OCI-LY7 (cell line): ENCODE measurements at regions not wholly inside any gene's neighbourhood (a gene's known extent, or its start where the extent isn't known, plus 50 kb on each side); places are given as distances from the start of the nearest gene placed in this dataset.

Experiments
- EZH2phosphoT487 ChIP-seq: fragments of 200-600 bp; sonication (generic); IDR thresholded peaks from 2 replicates; pipeline ENCODE4 v1.6.1; 2018; ENCODE audit warnings: low read depth, borderline replicate concordance, mild to moderate bottlenecking, mixed run types, antibody characterized with exemption, low read length, moderate library complexity, mixed read lengths
- TF ChIP-seq, protein P1 (sequence below): fragments of 200-600 bp; sonication (generic); conservative IDR thresholded peaks from 2 replicates; pipeline ENCODE4 v1.5.1; 2014; ENCODE audit warnings: mild to moderate bottlenecking, antibody characterized with exemption, low read length, moderate library complexity, mixed read lengths

- TF ChIP-seq, protein P1, sequence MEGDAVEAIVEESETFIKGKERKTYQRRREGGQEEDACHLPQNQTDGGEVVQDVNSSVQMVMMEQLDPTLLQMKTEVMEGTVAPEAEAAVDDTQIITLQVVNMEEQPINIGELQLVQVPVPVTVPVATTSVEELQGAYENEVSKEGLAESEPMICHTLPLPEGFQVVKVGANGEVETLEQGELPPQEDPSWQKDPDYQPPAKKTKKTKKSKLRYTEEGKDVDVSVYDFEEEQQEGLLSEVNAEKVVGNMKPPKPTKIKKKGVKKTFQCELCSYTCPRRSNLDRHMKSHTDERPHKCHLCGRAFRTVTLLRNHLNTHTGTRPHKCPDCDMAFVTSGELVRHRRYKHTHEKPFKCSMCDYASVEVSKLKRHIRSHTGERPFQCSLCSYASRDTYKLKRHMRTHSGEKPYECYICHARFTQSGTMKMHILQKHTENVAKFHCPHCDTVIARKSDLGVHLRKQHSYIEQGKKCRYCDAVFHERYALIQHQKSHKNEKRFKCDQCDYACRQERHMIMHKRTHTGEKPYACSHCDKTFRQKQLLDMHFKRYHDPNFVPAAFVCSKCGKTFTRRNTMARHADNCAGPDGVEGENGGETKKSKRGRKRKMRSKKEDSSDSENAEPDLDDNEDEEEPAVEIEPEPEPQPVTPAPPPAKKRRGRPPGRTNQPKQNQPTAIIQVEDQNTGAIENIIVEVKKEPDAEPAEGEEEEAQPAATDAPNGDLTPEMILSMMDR = no peak
- no peak for TF ChIP-seq EZH2phosphoT487
These were observed 1131.0 kb downstream of the BCL11B start for GRCh38 chr14:98140862-98141530.
